Loucy (cell line): ENCODE measurements at regions not wholly inside any gene's neighbourhood (a gene's known extent, or its start where the extent isn't known, plus 50 kb on each side); places are given as distances from the start of the nearest gene placed in this dataset.

Source experiments
- EZH2phosphoT487 ChIP-seq: fragments of 200-600 bp; IDR thresholded peaks from 2 replicates; pipeline ENCODE4 v1.6.1; 2018; ENCODE audit warnings: antibody characterized with exemption, mild to moderate bottlenecking, moderate library complexity, borderline replicate concordance
- TF ChIP-seq, protein P1 (sequence below): fragments of 200-600 bp; sonication (generic); conservative IDR thresholded peaks from 2 replicates; pipeline ENCODE4 v1.5.1; 2014; ENCODE audit warnings: mild to moderate bottlenecking, antibody characterized with exemption, low read length

DNA sequence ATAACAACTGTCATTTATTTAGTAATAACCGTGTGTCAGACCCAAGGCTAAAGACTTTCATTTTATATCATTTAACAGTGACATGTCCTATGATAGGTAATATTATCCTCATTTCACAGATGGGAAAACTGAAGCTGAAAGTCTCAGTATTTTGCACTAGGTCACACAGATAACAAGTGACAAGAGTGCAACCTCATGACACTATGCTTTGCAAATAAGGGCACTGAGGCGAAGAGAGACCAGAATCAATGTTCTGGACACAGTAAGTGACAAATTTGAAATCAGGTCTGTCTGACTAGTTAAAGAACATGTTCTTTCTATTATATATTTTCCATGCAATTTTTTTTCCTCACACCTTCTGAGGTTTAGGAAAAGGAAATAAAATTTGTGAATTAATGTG, 585.7 kb downstream of the LRRC70 start:
- TF ChIP-seq, protein P1, sequence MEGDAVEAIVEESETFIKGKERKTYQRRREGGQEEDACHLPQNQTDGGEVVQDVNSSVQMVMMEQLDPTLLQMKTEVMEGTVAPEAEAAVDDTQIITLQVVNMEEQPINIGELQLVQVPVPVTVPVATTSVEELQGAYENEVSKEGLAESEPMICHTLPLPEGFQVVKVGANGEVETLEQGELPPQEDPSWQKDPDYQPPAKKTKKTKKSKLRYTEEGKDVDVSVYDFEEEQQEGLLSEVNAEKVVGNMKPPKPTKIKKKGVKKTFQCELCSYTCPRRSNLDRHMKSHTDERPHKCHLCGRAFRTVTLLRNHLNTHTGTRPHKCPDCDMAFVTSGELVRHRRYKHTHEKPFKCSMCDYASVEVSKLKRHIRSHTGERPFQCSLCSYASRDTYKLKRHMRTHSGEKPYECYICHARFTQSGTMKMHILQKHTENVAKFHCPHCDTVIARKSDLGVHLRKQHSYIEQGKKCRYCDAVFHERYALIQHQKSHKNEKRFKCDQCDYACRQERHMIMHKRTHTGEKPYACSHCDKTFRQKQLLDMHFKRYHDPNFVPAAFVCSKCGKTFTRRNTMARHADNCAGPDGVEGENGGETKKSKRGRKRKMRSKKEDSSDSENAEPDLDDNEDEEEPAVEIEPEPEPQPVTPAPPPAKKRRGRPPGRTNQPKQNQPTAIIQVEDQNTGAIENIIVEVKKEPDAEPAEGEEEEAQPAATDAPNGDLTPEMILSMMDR = no peak
- TF ChIP-seq EZH2phosphoT487 = no peak
